SH-SY5Y (cell line): ENCODE measurements at regions not wholly inside any gene's neighbourhood (a gene's known extent, or its start where the extent isn't known, plus 50 kb on each side); places are given as distances from the start of the nearest gene placed in this dataset.

Experiments used
- GATA2 ChIP-seq: IDR thresholded peaks from 2 replicates; pipeline ENCODE4 v1.6.1; 2011; ENCODE audit warnings: mild to moderate bottlenecking, low read depth, low read length
- GATA3 ChIP-seq: IDR thresholded peaks from 2 replicates; pipeline ENCODE4 v1.6.1; 2011; ENCODE audit warnings: low read depth, mild to moderate bottlenecking, low read length, moderate library complexity

DNA sequence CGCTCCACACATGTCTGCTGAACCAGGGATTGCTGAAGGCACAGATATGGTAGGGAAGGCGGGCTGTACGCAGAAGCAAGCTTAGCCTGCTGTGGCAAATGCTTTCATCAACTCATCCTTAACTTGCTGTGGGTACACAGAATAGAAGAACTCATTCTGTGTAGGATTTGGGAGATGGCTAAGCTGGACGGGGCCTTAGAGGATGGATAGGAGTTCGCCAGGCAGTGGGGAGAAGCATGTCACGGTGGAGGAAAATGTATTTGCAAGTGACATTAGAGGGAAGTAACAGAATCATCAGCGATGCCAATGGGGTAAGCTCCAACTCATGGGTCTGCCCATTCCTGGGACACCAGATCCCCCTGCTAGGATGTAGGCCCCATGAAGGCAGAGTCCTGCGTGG, 96.7 kb upstream of the SMIM21 start:
- no peak for TF ChIP-seq GATA2
- TF ChIP-seq GATA3, result no peak
